GM06990 (cell line): ENCODE measurements at regions not wholly inside any gene's neighbourhood (a gene's known extent, or its start where the extent isn't known, plus 50 kb on each side); places are given as distances from the start of the nearest gene placed in this dataset.

Experiments used
- DNase-seq: peaks from one replicate; pipeline ENCODE4 v3.0.0-alpha.2; 2011; ENCODE audit not compliant: insufficient read length; ENCODE audit errors: extremely low read depth
- H3K27me3 ChIP-seq: replicated peaks from 2 replicates; pipeline ENCODE4 v1.6.0; 2011; ENCODE audit warnings: low read length; ENCODE audit not compliant: control insufficient read depth, insufficient read depth
- H3K36me3 ChIP-seq: 2 replicates; pipeline ENCODE4 v1.5.1; 2011; ENCODE audit warnings: low read length; ENCODE audit not compliant: control insufficient read depth, insufficient read depth
- H3K4me3 ChIP-seq: replicated peaks from 2 replicates; pipeline ENCODE4 v1.5.1; 2011; ENCODE audit warnings: low read depth, mild to moderate bottlenecking, control low read depth, low read length
- TF ChIP-seq, protein P1 (sequence below): IDR thresholded peaks from 2 replicates; pipeline ENCODE4 v1.5.1; 2011; ENCODE audit warnings: low read length, control low read depth, mild to moderate bottlenecking, inconsistent platforms; ENCODE audit not compliant: insufficient read depth, poor library complexity, severe bottlenecking

GRCh38 chr9:82180711-82181110 is 192.1 kb downstream of the SPATA31D1 start:
- Histone ChIP-seq H3K4me3 (no peak overlapping the region), H3K27me3 (no peaks in the 10 kb centered on the region), H3K36me3 (no peaks in the 10 kb centered on the region)
- DNase-seq = no peak
- TF ChIP-seq, protein P1, sequence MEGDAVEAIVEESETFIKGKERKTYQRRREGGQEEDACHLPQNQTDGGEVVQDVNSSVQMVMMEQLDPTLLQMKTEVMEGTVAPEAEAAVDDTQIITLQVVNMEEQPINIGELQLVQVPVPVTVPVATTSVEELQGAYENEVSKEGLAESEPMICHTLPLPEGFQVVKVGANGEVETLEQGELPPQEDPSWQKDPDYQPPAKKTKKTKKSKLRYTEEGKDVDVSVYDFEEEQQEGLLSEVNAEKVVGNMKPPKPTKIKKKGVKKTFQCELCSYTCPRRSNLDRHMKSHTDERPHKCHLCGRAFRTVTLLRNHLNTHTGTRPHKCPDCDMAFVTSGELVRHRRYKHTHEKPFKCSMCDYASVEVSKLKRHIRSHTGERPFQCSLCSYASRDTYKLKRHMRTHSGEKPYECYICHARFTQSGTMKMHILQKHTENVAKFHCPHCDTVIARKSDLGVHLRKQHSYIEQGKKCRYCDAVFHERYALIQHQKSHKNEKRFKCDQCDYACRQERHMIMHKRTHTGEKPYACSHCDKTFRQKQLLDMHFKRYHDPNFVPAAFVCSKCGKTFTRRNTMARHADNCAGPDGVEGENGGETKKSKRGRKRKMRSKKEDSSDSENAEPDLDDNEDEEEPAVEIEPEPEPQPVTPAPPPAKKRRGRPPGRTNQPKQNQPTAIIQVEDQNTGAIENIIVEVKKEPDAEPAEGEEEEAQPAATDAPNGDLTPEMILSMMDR = no peak

DNA sequence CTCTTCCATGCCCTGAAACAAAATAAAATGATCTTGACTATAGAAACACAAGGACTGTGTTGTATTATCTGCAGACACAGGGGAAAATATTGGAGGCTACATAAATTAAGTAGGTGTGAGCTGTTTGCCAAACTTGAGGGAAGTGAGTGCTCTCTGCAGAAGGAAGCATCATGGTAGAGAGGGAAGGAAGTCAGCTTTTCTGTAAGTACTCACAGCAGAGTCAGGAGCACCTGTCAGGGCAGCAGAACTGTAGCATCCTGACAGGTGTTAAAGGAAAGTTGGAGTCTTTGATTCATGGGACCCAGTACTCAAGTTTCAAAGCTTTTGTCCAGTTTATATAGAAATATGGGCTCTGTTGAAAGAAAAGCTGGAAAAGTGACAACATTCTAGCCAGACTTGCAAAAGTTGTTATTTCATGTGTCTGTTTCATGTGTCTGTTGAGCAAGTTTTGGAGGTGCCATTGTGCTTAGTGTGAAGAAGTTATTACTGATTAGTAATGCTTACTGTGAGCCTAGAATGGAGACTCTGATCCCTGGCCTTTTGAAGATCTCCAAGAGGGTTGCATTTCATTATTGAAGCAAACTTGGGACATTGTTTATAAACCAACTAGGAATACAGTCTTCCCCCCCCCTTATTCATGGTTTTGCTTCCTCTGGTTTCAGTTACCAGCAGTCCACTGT is 194.7 kb downstream of the SPATA31D1 start:
- DNase-seq = no peak
- TF ChIP-seq, protein P1 = no peak
- Histone ChIP-seq H3K36me3 (no peaks in the 10 kb centered on the region), H3K4me3 (no peak overlapping the region), H3K27me3 (no peaks in the 10 kb centered on the region)

- H3K4me3 ChIP-seq = no peak overlapping the region
- no peaks in the 10 kb centered on the region for H3K27me3 ChIP-seq
- no peaks in the 10 kb centered on the region for H3K36me3 ChIP-seq
- DNase-seq = no peak
- TF ChIP-seq, protein P1 = no peak
Measured at GRCh38 chr9:82184524-82184923, 196.0 kb downstream of the SPATA31D1 start.

- Histone ChIP-seq H3K4me3 (no peak overlapping the region), H3K36me3 (no peaks in the 10 kb centered on the region), H3K27me3 (no peaks in the 10 kb centered on the region)
- DNase-seq = no peak
- TF ChIP-seq, protein P1 = no peak
Measured at GRCh38 chr9:82188817-82189216, 200.2 kb downstream of the SPATA31D1 start.

GRCh38 chr9:82191082-82191770 is 202.7 kb downstream of the SPATA31D1 start:
- Histone ChIP-seq H3K4me3 (no peak overlapping the region), H3K27me3 (no peaks in the 10 kb centered on the region), H3K36me3 (no peaks in the 10 kb centered on the region)
- DNase-seq = no peak
- TF ChIP-seq, protein P1 = no peak
